ENCODE measurements at regions not wholly inside any gene's neighbourhood (a gene's known extent, or its start where the extent isn't known, plus 50 kb on each side); places are given as distances from the start of the nearest gene placed in this dataset.

DNA sequence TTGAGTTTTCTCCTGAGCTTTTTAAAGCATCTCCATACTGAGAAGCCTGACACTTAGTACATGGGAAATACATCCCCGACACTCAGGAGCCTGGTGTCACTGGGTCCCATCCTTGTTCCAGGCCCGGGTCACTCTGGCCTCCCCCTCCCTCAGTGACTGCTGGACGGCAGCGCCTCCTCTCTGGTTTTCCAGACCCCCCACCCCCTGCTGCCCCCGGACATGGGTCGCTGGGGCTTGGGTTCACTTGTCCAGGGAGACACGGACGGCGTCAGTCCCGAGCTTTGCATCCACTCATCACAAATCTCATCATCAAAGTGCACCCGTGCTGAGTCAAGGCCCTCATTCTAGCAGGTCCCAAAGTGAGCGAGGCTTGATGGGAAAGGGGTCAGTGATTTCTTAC is 243.0 kb downstream of the IRX2 start:
- TF ChIP-seq, protein P1, sequence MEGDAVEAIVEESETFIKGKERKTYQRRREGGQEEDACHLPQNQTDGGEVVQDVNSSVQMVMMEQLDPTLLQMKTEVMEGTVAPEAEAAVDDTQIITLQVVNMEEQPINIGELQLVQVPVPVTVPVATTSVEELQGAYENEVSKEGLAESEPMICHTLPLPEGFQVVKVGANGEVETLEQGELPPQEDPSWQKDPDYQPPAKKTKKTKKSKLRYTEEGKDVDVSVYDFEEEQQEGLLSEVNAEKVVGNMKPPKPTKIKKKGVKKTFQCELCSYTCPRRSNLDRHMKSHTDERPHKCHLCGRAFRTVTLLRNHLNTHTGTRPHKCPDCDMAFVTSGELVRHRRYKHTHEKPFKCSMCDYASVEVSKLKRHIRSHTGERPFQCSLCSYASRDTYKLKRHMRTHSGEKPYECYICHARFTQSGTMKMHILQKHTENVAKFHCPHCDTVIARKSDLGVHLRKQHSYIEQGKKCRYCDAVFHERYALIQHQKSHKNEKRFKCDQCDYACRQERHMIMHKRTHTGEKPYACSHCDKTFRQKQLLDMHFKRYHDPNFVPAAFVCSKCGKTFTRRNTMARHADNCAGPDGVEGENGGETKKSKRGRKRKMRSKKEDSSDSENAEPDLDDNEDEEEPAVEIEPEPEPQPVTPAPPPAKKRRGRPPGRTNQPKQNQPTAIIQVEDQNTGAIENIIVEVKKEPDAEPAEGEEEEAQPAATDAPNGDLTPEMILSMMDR (IDR thresholded peaks at IDR 0.05), result no peak
- no peak for TF ChIP-seq POLR2A (IDR thresholded peaks at IDR 0.05)
- no peak for TF ChIP-seq EP300 (IDR thresholded peaks at IDR 0.05)
- no peak for TF ChIP-seq POLR2AphosphoS5 (IDR thresholded peaks at IDR 0.05)

All from suprapubic skin (tissue), 4 donors.